Inflammatory macrophage (primary cell): ENCODE measurements at regions not wholly inside any gene's neighbourhood (a gene's known extent, or its start where the extent isn't known, plus 50 kb on each side); places are given as distances from the start of the nearest gene placed in this dataset.

Source experiments
- DNase-seq, 2 donors: peaks; one replicate each; pipeline ENCODE4 v3.0.0-alpha.2; 2020 to 2022

DNA sequence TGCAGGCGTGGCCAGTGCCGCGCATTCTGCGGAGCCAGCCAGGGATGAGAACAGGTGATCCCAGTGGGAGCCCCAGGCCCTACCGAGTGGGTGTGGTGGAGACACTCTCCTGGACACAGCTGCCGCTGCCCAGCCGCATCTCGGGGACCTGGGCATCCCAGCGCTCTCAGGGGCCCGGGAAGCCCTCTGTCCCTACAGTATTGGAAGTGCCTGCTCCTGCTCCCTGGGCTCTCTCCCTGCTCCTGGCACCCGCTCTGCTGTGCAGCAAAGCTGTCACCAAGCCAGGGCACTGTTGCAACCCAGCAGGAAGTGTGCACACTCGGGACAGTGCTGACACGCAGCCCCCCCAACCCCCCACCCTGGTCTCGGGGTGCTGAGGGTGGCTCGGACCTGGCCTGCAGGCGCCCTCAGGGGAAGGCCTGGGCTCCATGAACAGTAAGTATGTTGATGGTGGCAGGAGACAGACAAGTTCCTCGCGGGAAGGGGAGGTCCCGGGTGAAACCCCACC, 1177.4 kb upstream of the GBE1 start:
- no peak for DNase-seq

DNA sequence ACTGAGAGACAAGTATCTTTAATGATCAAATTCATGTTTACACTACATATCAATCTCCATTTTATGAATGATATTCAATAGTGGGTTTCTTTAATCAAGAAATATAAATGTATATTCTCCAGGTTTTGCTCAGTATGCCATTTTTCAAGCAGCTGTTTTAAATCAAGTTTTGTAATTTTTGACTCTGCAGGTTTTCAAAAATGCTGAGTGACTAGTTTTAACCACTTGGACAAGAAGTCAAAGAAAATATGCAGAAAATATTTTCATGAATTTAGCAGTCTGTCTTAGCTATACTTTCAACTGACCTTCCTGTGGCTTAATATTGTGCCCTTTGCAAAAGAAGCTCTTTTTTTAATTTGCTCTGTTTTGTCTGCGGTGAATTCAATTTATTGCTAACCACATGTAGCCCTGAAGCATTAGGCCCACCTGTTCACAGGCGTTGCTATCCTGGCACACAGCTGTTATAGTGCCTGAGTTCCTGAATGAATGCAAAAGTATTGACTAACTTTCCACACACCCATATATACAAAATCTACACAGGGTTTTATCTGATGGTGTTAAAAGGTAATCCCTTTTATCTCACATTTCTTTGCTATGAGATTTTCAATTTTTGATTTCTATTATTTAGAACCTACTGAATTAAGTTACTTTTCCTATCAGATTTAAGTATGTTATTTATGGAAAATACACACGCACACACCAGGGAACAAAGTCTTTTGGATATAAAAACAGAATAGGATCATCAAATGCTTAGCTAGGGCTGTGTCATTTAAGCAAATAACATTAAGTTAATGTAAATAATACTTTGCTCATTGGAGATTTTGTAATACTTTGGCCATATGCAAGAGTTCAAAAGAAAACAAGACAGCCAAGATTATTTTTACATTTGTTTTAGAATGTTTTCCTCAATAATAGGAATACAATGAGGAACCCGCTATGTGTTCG, 1166.1 kb upstream of the GBE1 start:
- DNase-seq = no peak

DNA sequence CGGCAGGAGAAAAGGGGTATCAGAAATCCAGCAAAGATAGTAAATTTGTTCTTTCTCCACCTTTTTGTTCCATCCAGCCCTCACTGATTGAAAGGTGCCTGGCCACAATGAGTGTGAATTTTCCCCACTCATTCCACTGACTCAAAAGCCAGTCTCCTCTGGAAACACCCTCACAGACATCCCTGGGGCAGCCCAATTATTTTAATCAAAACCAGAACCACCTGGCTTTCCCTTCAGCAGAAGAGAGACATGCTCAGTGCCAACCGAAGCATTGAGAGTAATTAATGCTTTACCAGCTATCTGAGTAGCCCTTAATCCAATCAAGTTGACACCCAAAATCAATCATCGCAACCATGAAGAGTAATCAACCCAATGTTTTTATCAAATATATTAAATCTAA, 1129.6 kb upstream of the GBE1 start:
- DNase-seq = no peak

DNA sequence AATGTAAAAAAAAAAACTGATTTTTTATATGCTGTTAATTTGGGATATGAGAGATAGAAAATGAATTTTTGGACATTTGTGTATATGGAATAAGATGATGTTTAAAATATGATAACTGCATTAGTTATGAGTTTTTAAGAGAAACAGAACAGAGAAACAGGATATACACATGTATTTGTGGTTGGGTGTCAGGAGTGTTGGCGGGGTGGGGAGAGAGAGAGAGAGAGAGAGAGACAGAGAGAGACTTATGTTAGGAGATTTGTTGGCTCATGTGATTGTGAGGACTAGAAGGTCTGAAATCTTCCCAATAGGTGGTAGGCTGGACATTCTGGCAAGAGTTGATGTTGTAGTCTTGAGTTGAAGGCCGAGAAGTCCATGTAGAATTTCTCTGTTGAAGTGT, 1121.6 kb upstream of the GBE1 start:
- no peak for DNase-seq

DNA sequence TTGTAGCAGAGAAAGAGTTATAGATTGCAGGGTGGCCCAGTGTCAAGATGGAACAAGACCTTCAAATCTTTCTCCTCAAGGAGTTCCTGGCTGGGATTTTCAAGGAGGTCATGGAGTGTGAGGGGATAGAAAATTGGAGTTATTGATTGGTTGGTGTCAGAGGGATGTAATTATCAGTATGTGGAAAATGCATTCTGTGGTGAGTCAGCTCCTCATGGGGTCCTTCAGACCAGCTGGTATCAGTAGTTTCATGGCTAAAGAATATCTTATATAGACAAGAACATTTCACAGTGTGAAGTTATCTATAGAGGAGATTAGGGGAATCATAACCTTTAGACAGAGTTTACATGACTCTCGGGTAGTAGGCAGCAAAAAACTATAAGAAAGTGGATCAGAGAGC, 1114.0 kb upstream of the GBE1 start:
- no peak for DNase-seq

DNA sequence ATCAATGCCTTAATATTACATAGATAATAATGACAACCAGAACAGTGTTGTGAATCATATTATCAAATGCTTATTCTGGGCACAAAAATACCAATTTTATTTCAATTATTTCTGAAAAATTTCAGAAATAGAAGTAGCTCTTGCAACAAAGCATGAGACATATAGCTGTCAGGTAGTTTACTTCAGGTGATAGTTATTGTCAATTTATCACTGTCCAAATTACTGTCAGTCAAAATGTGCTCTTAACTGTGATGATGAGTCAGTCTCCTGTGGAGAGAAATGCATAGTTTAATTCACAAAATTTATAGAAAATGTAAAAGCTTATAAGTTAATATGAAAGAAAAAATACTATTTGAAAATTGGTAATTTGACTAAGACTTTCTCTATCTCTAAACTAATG, 1078.4 kb upstream of the GBE1 start:
- DNase-seq = no peak

DNA sequence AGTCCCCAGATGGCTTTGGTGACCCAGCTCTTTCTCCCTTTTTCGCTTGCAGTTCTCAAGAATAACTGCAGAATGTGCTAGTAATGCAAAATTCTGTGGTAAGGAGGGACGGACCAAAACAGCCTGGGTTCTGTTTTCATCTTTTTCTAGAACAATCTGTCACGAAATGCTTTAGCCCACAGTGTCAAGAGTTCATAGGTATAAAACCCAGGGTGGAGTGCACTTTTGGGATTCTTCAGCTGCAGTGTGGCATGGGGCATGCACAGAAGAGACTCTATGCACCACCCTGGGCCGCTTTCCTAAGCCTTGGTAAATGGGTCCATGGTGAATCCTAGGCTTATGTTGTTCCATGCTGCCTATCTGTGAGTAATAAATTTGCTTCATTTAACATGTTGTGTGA, 1072.7 kb upstream of the GBE1 start:
- no peak for DNase-seq

DNA sequence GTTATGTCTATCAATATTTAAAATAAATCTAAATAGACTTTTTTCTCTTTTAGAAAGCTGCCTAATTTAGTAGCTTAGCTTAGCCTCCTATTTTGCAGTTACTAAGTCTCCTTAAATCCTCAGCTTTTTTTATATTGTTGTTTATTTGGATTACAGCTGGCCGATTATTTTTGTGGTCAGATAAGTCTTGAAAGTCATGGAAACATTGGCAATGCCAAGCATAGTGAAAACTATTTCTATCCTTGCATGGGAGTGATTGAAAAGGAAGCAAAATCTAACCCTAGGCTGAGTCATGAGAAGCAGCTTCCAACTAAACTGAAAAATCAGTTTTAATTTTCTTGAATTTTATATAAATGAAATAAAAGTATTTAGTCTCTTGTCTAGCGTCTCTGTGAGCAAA, 1063.0 kb upstream of the GBE1 start:
- no peak for DNase-seq

DNA sequence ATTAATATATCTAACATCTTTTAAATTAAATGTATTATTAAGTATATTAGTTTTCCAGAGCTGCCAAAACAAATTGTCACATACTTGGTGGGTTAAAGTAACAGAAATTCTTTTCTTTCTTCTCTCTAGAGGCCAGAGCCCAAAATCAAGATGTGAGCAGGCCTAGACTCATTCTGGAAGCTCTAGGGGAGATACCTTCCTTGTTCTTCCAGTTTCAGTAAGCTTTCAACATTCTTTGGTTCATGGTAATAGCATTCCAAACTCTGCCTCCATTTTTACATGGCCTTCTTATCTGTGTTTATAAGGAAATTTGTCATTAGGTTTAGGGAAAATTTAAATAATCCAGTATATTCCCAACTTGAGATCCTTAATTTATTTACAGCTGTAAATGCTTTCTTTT, 1054.6 kb upstream of the GBE1 start:
- no peak for DNase-seq

DNA sequence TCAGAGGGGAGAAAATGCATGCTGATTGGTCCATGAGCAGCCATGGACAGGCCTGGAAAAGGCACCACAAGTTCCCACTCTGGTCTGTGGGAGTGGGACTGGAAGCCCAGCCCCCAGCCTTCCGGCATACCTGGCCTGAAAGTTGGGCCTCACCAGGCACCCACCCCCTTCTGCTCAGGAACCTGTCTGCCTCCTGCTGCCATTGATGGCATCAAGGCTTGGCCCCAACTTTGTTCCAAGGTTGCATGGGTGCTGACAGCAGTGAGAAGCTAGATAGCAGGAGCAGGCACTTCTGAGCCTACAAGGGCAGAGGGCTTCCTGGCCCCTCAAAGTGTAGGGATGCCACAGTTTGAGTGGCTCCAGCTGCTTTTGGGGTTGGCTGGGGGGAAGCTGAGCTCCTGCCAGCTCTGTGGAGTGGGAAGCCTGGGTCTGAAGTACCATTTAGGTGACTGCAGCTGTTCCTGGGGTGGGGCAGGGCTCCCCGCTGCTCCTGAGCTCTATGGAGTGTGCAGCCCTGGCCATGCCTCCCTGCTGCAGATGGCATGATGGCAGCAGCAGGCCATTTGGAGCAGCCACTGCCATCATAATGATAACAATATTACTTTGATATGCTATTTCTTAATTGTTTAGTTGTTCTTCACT, 1054.1 kb upstream of the GBE1 start:
- no peak for DNase-seq

DNA sequence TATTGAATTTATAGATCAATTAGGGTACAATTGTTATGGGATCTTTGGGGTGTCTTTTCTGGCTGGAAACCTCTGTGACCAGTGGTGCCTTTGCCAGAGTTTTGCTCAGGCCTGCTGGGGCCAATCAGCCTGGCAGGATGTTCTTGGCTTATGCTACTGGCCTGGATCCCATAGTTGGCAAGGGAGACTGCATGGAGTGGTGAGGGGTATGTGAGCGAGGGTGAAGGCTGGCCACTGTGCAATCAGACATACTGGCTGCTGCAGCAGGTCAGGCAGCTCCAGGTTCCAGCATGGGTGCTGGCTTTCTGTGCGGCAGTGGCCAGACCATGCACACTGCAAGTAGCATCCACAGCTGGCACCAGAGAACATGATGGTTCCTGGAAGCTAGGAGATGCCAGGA, 1053.2 kb upstream of the GBE1 start:
- DNase-seq = no peak

DNA sequence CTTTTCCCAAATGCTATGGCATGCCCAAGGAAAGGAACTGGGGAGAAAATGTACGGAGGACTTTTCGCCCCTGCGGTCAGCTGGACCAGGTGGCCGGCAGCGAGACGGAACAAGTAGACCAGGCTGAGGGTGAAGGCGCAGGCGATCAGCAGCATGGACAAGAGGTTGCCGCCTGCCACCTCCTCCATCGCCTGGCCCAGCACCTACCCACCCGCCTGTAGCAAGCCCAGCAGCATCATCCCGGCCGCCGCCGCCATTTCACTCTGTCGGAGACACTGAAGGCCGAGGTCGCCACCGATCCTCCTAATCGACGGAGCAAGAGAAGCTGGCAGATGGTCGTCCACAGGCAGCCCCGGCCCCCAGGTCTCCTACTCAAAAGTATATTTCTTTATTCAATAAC, 1046.3 kb upstream of the GBE1 start:
- DNase-seq = no peak

DNA sequence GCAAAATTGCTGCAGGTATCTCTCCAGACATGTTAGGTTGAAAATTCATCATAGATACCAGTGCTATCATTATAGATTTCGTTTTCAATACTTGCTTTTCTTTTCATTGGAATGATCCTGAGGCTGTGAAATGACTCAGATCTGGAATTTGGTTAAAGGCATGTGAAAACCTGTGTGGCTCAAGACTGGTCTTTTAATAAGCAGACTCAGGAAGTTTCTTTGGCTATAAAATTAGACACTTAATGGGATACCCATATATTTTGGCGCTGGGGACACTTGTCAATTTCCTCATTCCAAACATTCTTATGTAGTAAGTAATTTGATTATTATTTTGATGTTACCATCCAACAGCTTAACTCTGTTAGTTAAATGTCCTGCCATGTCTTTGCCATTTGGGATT, 1041.1 kb upstream of the GBE1 start:
- no peak for DNase-seq

DNA sequence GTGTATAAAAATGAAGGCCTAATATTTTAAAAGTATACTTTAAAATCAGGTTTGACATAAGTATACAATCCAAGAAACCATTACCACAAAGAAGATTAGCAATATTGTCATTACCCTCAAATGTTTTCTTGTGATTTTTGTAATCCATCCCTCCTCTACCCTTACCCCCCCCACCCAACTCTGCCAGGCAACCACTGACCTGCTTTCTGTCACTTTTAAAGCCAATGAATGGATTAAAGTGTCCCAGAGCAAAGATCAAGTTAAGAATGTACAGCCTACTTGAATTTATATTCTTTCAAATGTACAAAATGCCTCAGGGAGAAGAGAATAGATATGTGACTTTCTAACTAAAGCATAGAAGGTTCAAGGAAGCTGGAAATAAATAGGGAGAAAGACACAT, 1038.8 kb upstream of the GBE1 start:
- no peak for DNase-seq

DNA sequence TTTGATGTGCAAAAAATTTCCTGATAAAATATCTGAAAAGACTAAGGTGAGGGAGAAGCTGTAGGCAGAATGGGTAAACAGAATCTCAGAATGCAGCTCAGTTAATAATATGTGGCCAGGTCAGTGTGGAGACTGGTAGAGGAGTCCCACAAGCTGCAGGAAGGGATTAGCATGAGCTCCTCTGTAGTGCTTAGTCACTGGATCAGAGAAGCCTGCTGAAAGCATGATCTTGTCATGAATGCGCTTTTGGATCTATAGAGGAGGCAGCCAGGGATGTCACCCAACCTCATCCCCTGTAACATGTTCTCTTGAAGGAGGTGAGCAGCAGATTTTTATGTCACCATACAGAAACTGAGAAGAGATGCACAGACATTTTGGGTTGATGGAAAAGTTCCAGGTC, 1035.3 kb upstream of the GBE1 start:
- DNase-seq = no peak

DNA sequence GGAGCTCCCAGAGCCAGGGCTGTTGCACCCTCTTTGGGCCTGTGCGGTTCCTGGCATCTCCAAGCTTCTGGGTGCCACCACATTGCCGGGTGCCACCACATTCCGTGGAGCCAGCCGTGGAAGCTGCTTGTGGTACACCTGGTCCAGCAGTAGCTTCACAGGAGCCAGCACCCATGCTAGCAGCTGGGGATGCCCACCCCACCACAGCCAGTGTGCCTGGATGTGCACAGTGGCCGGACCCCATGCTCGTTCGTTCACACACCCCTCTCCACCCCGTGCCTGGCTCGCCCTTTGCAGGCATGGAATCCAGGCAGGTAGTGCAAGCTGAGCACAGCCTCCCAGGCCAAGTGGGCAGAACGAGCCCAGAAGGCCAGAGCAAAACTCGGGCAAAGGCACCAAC, 1029.8 kb upstream of the GBE1 start:
- DNase-seq = no peak

DNA sequence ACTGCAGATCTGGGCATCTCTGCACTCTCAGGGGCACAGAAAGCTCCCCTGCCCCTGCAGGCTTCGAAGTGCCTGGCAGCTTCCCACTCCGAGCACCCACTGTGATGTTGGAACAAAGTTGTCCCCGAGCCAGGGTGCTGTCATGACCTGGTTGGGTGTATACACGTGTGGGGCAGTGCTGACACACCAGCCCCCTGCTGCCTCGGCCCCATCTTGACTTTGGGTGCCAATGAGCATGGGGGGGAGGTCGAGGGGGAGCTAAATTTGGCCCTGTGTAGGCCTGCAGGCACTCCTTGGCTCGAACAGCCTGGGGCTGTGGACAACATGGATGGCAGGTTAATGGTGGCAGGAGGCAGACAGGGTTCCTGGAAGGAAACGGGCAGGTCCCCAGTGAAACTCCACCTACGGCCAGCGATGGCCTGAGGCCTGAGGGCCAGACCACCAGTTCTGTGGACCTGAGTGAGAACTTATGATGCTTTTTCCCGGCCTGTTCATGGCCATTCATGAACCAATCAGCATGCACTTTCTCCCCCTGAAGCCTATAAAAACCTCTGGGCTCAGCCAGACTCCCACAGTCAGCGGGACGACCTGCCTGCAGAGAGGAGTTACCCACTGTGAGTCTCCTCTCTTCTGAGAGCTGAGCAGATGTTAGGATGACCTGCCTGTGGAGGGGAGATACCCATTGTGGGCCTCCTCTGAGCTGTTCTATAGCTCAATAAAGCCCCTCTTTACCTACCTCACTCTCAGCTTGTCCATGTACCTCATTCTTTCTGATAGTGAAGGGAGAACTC, 1029.1 kb upstream of the GBE1 start:
- DNase-seq = no peak

DNA sequence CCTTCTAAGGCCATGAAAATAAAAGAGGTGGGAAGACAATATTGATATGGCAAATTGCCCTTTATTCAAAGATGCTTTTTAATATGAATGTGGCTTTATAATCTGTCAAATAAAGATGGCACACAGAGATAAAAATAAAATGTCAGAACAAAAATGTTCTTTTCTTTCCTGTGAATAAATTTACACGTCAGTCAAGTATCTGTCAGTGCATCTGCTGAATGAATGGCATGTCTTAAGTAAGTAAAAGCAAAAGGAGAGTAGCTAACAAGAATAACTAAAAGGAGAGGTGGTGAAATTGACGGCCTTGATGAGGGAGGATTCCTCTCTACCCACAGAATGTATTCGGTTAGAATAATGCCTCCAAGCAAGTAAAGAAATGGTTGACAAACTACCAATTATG, 1021.7 kb upstream of the GBE1 start:
- DNase-seq = no peak

DNA sequence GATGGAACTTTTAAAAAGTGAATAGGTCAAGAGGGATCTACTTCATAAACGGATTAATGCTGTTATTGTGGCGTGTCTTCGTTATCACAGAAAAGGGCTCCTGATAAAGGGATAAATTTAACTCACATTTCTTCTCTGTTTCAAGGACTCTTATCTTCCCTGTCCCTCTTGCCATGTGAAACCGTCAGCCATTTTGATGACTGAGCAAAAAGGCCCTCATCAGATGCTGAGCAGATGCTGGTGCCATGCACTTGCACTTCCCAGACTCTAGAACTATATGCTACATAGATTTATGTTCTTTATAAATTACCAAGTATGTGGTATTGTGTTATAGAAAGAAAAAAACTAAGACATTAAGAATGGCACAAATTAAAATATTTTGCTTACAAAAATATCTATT, 1011.8 kb upstream of the GBE1 start:
- DNase-seq = no peak

DNA sequence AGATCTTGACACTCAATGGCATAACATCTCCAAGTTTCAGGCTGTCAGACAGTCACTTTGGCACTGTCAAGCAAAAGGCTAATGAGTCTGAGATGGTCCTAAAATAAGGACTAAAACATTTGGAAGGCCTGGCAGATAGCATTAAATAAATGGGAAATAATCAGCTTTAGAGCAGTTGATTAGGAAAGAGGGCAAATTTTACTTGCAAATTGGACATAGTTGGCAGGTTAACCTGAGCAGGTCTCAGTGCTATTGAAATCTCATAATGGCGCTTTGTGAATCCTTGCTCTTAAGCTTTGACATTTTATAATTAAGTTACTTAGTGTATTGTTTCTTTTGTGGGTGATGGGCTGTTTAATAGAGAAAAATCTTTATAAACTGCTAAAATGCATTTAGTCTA, 1003.1 kb upstream of the GBE1 start:
- DNase-seq = no peak

DNA sequence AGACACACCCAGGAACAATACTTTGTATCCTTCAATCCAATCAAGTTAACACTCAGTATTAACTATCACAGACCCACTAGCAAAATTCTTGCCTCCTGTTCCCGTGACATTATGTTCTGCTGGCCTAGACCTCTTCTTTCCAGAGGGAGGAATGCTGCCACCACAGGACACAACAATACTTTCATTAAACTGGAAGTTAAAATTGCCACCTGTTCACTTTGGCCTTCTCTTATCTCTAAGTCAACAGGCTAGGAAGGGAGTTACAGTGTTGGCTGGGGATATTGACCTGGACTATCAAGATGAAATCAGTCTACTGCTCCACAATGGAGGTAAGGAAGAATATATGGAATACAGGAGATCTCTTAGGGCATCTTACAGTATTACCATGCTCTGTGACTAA, 1000.4 kb upstream of the GBE1 start:
- DNase-seq = no peak

DNA sequence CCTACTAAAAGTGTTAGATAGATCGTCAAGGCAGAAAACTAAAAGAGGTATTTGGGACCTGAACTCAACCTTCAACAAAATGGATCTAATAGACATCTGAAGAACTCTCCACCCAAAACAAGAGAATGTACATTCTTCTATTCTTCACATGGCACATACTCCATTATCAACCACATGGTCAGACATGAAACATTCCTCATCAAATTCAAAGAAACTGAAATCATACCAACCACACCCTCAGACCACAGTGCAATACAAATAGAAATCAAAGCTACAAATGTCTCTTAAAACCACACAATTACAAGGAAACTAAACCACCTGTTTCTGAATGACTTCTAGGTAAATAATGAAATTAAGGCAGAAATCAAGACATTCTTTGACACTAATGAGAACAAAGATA, 984.1 kb upstream of the GBE1 start:
- no peak for DNase-seq

DNA sequence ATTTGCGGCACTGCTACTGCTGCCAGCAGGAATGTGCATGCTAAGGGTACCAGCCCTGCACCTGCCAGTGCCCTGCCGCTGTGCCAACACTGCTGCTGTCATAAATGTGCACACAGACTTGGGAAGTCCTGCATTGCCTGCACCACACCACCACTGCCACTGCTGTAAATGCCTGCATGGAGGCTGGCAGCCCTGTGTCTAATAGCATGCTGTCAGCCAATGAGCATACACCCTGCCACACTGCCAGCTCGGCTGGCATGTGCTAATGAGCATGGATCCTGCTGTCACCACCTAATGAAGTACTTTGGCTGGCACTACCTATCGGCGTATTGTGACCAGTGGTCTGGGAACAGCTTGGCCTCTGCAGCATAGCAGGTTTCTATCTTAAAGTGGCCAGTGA, 981.8 kb upstream of the GBE1 start:
- no peak for DNase-seq
